ENCODE measurements at regions not wholly inside any gene's neighbourhood (a gene's known extent, or its start where the extent isn't known, plus 50 kb on each side); places are given as distances from the start of the nearest gene placed in this dataset.

DNA sequence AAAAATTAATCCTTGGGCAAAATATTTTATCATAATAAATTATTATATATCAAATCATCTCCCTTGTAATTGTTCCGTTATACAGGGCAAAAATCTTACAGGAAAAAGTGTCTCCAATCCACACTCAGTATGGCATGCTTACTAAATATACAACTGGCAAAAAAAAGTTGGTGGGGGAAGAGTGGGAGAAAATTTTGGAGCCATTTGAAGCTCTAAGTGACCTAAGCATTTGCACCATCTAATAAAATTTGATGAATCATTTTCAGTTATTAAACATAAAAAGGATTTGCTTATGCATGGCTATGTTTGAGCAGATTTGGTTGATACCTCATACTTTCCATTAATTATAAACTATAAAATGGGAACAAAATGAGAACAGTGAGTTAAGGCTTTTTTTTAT is 68.1 kb upstream of the FAM9C start:
- H4K8ac ChIP-seq (ENCODE audit: low read depth, low read length) = no peak overlapping the region
- no peak overlapping the region for H2BK15ac ChIP-seq (replicated peaks; ENCODE audit: low read depth)
- H3K9ac ChIP-seq (ENCODE audit: low read length) = no peak overlapping the region
- H3K27ac ChIP-seq (ENCODE audit: low read depth, low read length) = no peak overlapping the region
- H3K23ac ChIP-seq (ENCODE audit: low read length) = no peak overlapping the region
- no peak overlapping the region for H2BK120ac ChIP-seq (ENCODE audit: low read depth, low read length)
- no peak overlapping the region for H3K4me2 ChIP-seq (ENCODE audit: low read length)
- no peak overlapping the region for H2BK5ac ChIP-seq (ENCODE audit: low read length)
- DNase-seq = no peak
- H3K4ac ChIP-seq (ENCODE audit: low read depth, low read length) = no peak overlapping the region
- no peaks in the 10 kb centered on the region for H3K79me1 ChIP-seq (ENCODE audit: low read length)
- H3K79me2 ChIP-seq (ENCODE audit: control insufficient read depth, insufficient read depth, low read length) = no peaks in the 10 kb centered on the region
- no peak overlapping the region for H3K4me3 ChIP-seq (ENCODE audit: low read length)
- H3K27me3 ChIP-seq (ENCODE audit: insufficient read depth, low read length, poor library complexity) = no peaks in the 10 kb centered on the region
- H2AK5ac ChIP-seq (ENCODE audit: low read length) = no peak overlapping the region
- no CpG with 5 or more reads among the region's 1 CpG for WGBS (ENCODE audit: extremely low coverage, insufficient coverage, low lambda C conversion rate)
- H3K56ac ChIP-seq (ENCODE audit: low read length) = no peak overlapping the region
- no peak overlapping the region for H4K5ac ChIP-seq (ENCODE audit: low read length)
- no peak overlapping the region for H3K18ac ChIP-seq (ENCODE audit: low read length)
- no peaks in the 10 kb centered on the region for H3K4me1 ChIP-seq (ENCODE audit: control insufficient read depth, low read depth, low read length)
- no peaks in the 10 kb centered on the region for H3K36me3 ChIP-seq (ENCODE audit: control insufficient read depth, insufficient read depth, low read length)

DNA sequence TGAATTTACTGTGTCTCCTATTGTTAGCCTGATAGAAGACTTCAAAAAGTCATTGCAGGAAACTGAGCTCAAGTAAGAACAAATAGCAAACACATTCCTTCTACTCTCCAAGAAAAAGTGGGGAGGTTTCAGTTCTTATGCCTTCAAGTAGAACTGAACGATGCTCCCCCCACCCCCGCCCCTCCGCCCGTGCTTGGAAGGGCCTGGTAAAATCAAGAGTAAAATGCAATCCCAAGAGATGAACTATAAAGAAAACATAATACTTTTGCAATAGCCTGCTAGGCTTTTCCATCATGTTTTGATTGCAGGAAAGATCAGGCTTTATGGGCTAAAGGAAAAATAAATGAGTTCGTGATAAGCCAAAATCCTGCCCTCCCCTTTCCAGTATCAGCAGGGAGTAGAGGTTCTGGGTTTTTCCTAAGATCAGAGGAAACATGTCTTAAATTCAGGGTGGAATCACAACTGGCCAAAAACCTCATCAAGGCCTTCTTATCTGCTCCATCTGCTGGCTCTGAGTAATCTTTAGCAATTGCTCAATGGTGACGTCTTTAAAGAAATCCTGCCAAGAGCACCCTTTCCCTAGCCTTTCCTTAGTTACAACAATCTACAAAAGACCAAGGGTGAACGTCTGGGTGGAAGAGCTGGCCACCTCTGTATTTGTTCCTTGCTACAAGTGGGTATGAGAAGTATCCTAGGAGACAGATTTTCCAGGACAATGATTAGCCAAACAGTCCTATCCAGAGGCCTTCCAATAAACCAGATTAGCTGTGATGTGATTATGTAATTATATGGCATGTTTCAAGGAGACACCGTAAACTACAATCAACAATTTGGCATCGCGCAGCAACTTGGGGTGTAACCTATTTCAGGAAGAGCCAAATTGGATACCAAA is 66.3 kb upstream of the FAM9C start:
- Histone ChIP-seq H3K79me2 (ENCODE audit: control insufficient read depth, insufficient read depth, low read length) (no peaks in the 10 kb centered on the region), H3K79me1 (ENCODE audit: low read length) (no peaks in the 10 kb centered on the region), H2AK5ac (ENCODE audit: low read length) (no peak overlapping the region), H4K8ac (ENCODE audit: low read depth, low read length) (no peak overlapping the region), H2BK120ac (ENCODE audit: low read depth, low read length) (no peak overlapping the region), H3K4me3 (ENCODE audit: low read length) (no peak overlapping the region), H2BK15ac (replicated peaks; ENCODE audit: low read depth) (no peak overlapping the region), H3K23ac (ENCODE audit: low read length) (no peak overlapping the region), H3K27me3 (ENCODE audit: insufficient read depth, low read length, poor library complexity) (no peaks in the 10 kb centered on the region), H3K56ac (ENCODE audit: low read length) (no peak overlapping the region), H3K4me1 (ENCODE audit: control insufficient read depth, low read depth, low read length) (no peaks in the 10 kb centered on the region), H3K36me3 (ENCODE audit: control insufficient read depth, insufficient read depth, low read length) (no peaks in the 10 kb centered on the region), H3K27ac (ENCODE audit: low read depth, low read length) (no peak overlapping the region), H3K18ac (ENCODE audit: low read length) (no peak overlapping the region), H4K5ac (ENCODE audit: low read length) (no peak overlapping the region), H3K9ac (ENCODE audit: low read length) (no peak overlapping the region), H3K4me2 (ENCODE audit: low read length) (no peak overlapping the region), H2BK5ac (ENCODE audit: low read length) (no peak overlapping the region), H3K4ac (ENCODE audit: low read depth, low read length) (no peak overlapping the region)
- peak; percentile 50 for DNase-seq
- WGBS (ENCODE audit: extremely low coverage, insufficient coverage, low lambda C conversion rate) = no CpG with 5 or more reads among the region's 10 CpGs

DNA sequence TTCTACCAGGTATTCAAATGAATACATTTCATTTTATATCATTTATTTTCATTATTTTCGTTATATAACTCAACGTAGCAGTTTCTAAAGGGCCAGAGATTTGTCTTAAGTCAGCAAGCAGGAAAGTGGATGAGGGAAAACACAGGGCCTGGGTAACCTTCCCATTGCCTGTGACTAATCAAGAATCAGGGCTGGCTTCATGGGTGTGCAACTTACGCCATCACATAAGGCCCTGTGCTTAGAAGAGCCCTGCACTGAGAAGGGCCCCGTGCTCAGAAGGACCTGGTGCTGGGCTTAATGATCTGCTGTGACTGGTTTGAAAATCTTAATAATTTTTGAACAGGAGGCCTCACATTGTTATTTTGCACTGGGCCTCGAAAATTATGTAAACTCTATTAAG is 65.4 kb upstream of the FAM9C start:
- Histone ChIP-seq H4K8ac (ENCODE audit: low read depth, low read length) (no peak overlapping the region), H2AK5ac (ENCODE audit: low read length) (no peak overlapping the region), H2BK120ac (ENCODE audit: low read depth, low read length) (no peak overlapping the region), H3K79me2 (ENCODE audit: control insufficient read depth, insufficient read depth, low read length) (no peaks in the 10 kb centered on the region), H4K5ac (ENCODE audit: low read length) (no peak overlapping the region), H3K4me3 (ENCODE audit: low read length) (no peak overlapping the region), H3K18ac (ENCODE audit: low read length) (no peak overlapping the region), H3K23ac (ENCODE audit: low read length) (no peak overlapping the region), H3K27ac (ENCODE audit: low read depth, low read length) (no peak overlapping the region), H3K56ac (ENCODE audit: low read length) (no peak overlapping the region), H2BK15ac (replicated peaks; ENCODE audit: low read depth) (no peak overlapping the region), H3K4ac (ENCODE audit: low read depth, low read length) (no peak overlapping the region), H3K36me3 (ENCODE audit: control insufficient read depth, insufficient read depth, low read length) (no peaks in the 10 kb centered on the region), H3K79me1 (ENCODE audit: low read length) (no peaks in the 10 kb centered on the region), H2BK5ac (ENCODE audit: low read length) (no peak overlapping the region), H3K27me3 (ENCODE audit: insufficient read depth, low read length, poor library complexity) (no peaks in the 10 kb centered on the region), H3K9ac (ENCODE audit: low read length) (no peak overlapping the region), H3K4me2 (ENCODE audit: low read length) (no peak overlapping the region), H3K4me1 (ENCODE audit: control insufficient read depth, low read depth, low read length) (no peaks in the 10 kb centered on the region)
- no CpG with 5 or more reads among the region's 5 CpGs for WGBS (ENCODE audit: extremely low coverage, insufficient coverage, low lambda C conversion rate)
- no peak for DNase-seq

- no peak overlapping the region for H3K23ac ChIP-seq (ENCODE audit: low read length)
- no peak overlapping the region for H3K56ac ChIP-seq (ENCODE audit: low read length)
- WGBS (ENCODE audit: extremely low coverage, insufficient coverage, low lambda C conversion rate) = no CpG with 5 or more reads among the region's 2 CpGs
- no peak overlapping the region for H2BK5ac ChIP-seq (ENCODE audit: low read length)
- H3K27ac ChIP-seq (ENCODE audit: low read depth, low read length) = no peak overlapping the region
- no peak overlapping the region for H2AK5ac ChIP-seq (ENCODE audit: low read length)
- no peaks in the 10 kb centered on the region for H3K27me3 ChIP-seq (ENCODE audit: insufficient read depth, low read length, poor library complexity)
- H3K4me2 ChIP-seq (ENCODE audit: low read length) = no peak overlapping the region
- no peak for DNase-seq
- H3K79me1 ChIP-seq (ENCODE audit: low read length) = no peaks in the 10 kb centered on the region
- H3K9ac ChIP-seq (ENCODE audit: low read length) = no peak overlapping the region
- H3K36me3 ChIP-seq (ENCODE audit: control insufficient read depth, insufficient read depth, low read length) = no peaks in the 10 kb centered on the region
- H3K4me1 ChIP-seq (ENCODE audit: control insufficient read depth, low read depth, low read length) = no peaks in the 10 kb centered on the region
- no peak overlapping the region for H3K4me3 ChIP-seq (ENCODE audit: low read length)
- no peak overlapping the region for H2BK120ac ChIP-seq (ENCODE audit: low read depth, low read length)
- H3K18ac ChIP-seq (ENCODE audit: low read length) = no peak overlapping the region
- H4K5ac ChIP-seq (ENCODE audit: low read length) = no peak overlapping the region
- no peak overlapping the region for H4K8ac ChIP-seq (ENCODE audit: low read depth, low read length)
- H2BK15ac ChIP-seq (replicated peaks; ENCODE audit: low read depth) = no peak overlapping the region
- H3K4ac ChIP-seq (ENCODE audit: low read depth, low read length) = no peak overlapping the region
- H3K79me2 ChIP-seq (ENCODE audit: control insufficient read depth, insufficient read depth, low read length) = no peaks in the 10 kb centered on the region
Observed at GRCh38 chrX:13103914-13104274, 59.5 kb upstream of the FAM9C start.

- no peak overlapping the region for H3K23ac ChIP-seq (ENCODE audit: low read length)
- H3K18ac ChIP-seq (ENCODE audit: low read length) = no peak overlapping the region
- H4K5ac ChIP-seq (ENCODE audit: low read length) = no peak overlapping the region
- no peak overlapping the region for H2AK5ac ChIP-seq (ENCODE audit: low read length)
- no peak overlapping the region for H2BK15ac ChIP-seq (replicated peaks; ENCODE audit: low read depth)
- H2BK120ac ChIP-seq (ENCODE audit: low read depth, low read length) = no peak overlapping the region
- H3K4me2 ChIP-seq (ENCODE audit: low read length) = no peak overlapping the region
- WGBS (ENCODE audit: extremely low coverage, insufficient coverage, low lambda C conversion rate) = no CpG with 5 or more reads among the region's 6 CpGs
- no peak overlapping the region for H3K56ac ChIP-seq (ENCODE audit: low read length)
- no peaks in the 10 kb centered on the region for H3K36me3 ChIP-seq (ENCODE audit: control insufficient read depth, insufficient read depth, low read length)
- no peak overlapping the region for H3K4me3 ChIP-seq (ENCODE audit: low read length)
- no peak overlapping the region for H3K27ac ChIP-seq (ENCODE audit: low read depth, low read length)
- no peak overlapping the region for H3K9ac ChIP-seq (ENCODE audit: low read length)
- no peak for DNase-seq
- H4K8ac ChIP-seq (ENCODE audit: low read depth, low read length) = no peak overlapping the region
- no peak overlapping the region for H2BK5ac ChIP-seq (ENCODE audit: low read length)
- H3K4ac ChIP-seq (ENCODE audit: low read depth, low read length) = no peak overlapping the region
- H3K27me3 ChIP-seq (ENCODE audit: insufficient read depth, low read length, poor library complexity) = no peaks in the 10 kb centered on the region
- no peaks in the 10 kb centered on the region for H3K79me2 ChIP-seq (ENCODE audit: control insufficient read depth, insufficient read depth, low read length)
- H3K4me1 ChIP-seq (ENCODE audit: control insufficient read depth, low read depth, low read length) = no peaks in the 10 kb centered on the region
- H3K79me1 ChIP-seq (ENCODE audit: low read length) = no peaks in the 10 kb centered on the region
Observed at GRCh38 chrX:13103188-13103913, 58.9 kb upstream of the FAM9C start.
